Coronary artery (tissue), 2 donors: ENCODE measurements at regions not wholly inside any gene's neighbourhood (a gene's known extent, or its start where the extent isn't known, plus 50 kb on each side); places are given as distances from the start of the nearest gene placed in this dataset.
"Not testable (repeated sequence)": the region's sequence is repeated elsewhere in the genome, so short reads cannot be mapped to it uniquely, and the experiment has no call there.

Experiments used
- DNase-seq: peaks from one replicate; pipeline ENCODE4 v3.0.0-alpha.2; 2017; ENCODE audit warnings: low spot score
- H3K27ac ChIP-seq, 2 donors: fragments of 200-600 bp; sonication (generic); one replicate each; pipeline ENCODE4 v1.5.1; 2016 to 2019
- H3K4me3 ChIP-seq: fragments of 200-600 bp; sonication (generic); 2 replicates; pipeline ENCODE4 v1.5.1; 2016; ENCODE audit warnings: mild to moderate bottlenecking, moderate library complexity
- CTCF ChIP-seq: fragments of 200-600 bp; sonication (generic); IDR thresholded peaks from one replicate; pipeline ENCODE4 v1.5.1; 2019; ENCODE audit warnings: antibody characterized with exemption

- Histone ChIP-seq H3K27ac (no peak overlapping the region), H3K4me3 (no peak overlapping the region)
- DNase-seq = no peak
- no peak for TF ChIP-seq CTCF
Measured at GRCh38 chr16:29319726-29320125, 86.8 kb downstream of the NPIPB11 start.

GRCh38 chr16:29318561-29318968 is 87.9 kb downstream of the NPIPB11 start:
- H3K27ac ChIP-seq, H3K4me3 ChIP-seq, DNase-seq: not testable (repeated sequence)

- TF ChIP-seq CTCF = no peak
- DNase-seq = peak; percentile 72
- Histone ChIP-seq H3K27ac (no peak overlapping the region), H3K4me3 (no peak overlapping the region)
Measured at GRCh38 chr16:29318037-29318436, 88.5 kb downstream of the NPIPB11 start.

GRCh38 chr16:29317269-29317668 is 89.2 kb downstream of the NPIPB11 start:
- Histone ChIP-seq H3K27ac (no peak overlapping the region), H3K4me3 (no peak overlapping the region)
- no peak for DNase-seq
- no peak for TF ChIP-seq CTCF

- Histone ChIP-seq H3K27ac (no peak overlapping the region), H3K4me3 (no peak overlapping the region)
- TF ChIP-seq CTCF = no peak
- no peak for DNase-seq
Measured at GRCh38 chr16:29316761-29317183, 89.7 kb downstream of the NPIPB11 start.

GRCh38 chr16:29315916-29316517 is 90.5 kb downstream of the NPIPB11 start:
- Histone ChIP-seq H3K4me3 (no peak overlapping the region), H3K27ac (no peak overlapping the region)
- no peak for TF ChIP-seq CTCF
- no peak for DNase-seq

- Histone ChIP-seq H3K4me3 (no peak overlapping the region), H3K27ac (peak overlapping the region in 1 of 2 donors; percentile 11)
- TF ChIP-seq CTCF = no peak
- no peak for DNase-seq
Measured at GRCh38 chr16:29315046-29315445, 91.5 kb downstream of the NPIPB11 start.
